ENCODE measurements at regions not wholly inside any gene's neighbourhood (a gene's known extent, or its start where the extent isn't known, plus 50 kb on each side); places are given as distances from the start of the nearest gene placed in this dataset.
"Not testable (repeated sequence)": the region's sequence is repeated elsewhere in the genome, so short reads cannot be mapped to it uniquely, and the experiment has no call there.

- Histone ChIP-seq H3K27me3 (no peaks in the 10 kb centered on the region), H3K27ac (no peak overlapping the region), H3K4me3 (no peak overlapping the region), H3K4me1 (no peaks in the 10 kb centered on the region), H3K36me3 (no peaks in the 10 kb centered on the region), H3K9me3 (no peaks in the 10 kb centered on the region)
- no peak for TF ChIP-seq CTCF (IDR thresholded peaks at IDR 0.05)
- no peak for DNase-seq (ENCODE audit: low spot score)
Observed at GRCh38 chr13:37473035-37473434, 125.5 kb downstream of the POSTN start.

- not testable (repeated sequence) for H3K9me3 ChIP-seq, H3K27me3 ChIP-seq
Observed at GRCh38 chr13:37472266-37472665, 126.3 kb downstream of the POSTN start.

GRCh38 chr13:37460166-37460565 is 138.4 kb downstream of the POSTN start:
- Histone ChIP-seq H3K27ac (no peak overlapping the region), H3K9me3 (no peaks in the 10 kb centered on the region), H3K27me3 (no peaks in the 10 kb centered on the region), H3K4me3 (no peak overlapping the region), H3K4me1 (no peaks in the 10 kb centered on the region), H3K36me3 (no peaks in the 10 kb centered on the region)
- TF ChIP-seq CTCF (IDR thresholded peaks at IDR 0.05) = no peak
- no peak for DNase-seq (ENCODE audit: low spot score)

More at GRCh38 chr13:37472266-37472665, 126.3 kb downstream of the POSTN start:
- H3K36me3 ChIP-seq; H3K4me3 ChIP-seq; H3K4me1 ChIP-seq; H3K27ac ChIP-seq; DNase-seq (ENCODE audit: low spot score): not testable (repeated sequence)

- no peaks in the 10 kb centered on the region for H3K36me3 ChIP-seq
- no peak for DNase-seq (ENCODE audit: low spot score)
- H3K4me3 ChIP-seq = no peak overlapping the region
- H3K9me3 ChIP-seq = no peaks in the 10 kb centered on the region
- H3K27me3 ChIP-seq = no peaks in the 10 kb centered on the region
- no peak for TF ChIP-seq CTCF (IDR thresholded peaks at IDR 0.05)
- no peak overlapping the region for H3K27ac ChIP-seq
- H3K4me1 ChIP-seq = no peaks in the 10 kb centered on the region
Observed at GRCh38 chr13:37457612-37458011, 141.0 kb downstream of the POSTN start.

GRCh38 chr13:37456506-37456905 is 142.1 kb downstream of the POSTN start:
- no peaks in the 10 kb centered on the region for H3K36me3 ChIP-seq
- no peak for TF ChIP-seq CTCF (IDR thresholded peaks at IDR 0.05)
- no peaks in the 10 kb centered on the region for H3K27me3 ChIP-seq
- no peak overlapping the region for H3K4me3 ChIP-seq
- no peak for DNase-seq (ENCODE audit: low spot score)
- H3K9me3 ChIP-seq = no peaks in the 10 kb centered on the region
- no peak overlapping the region for H3K27ac ChIP-seq
- H3K4me1 ChIP-seq = no peaks in the 10 kb centered on the region

- Histone ChIP-seq H3K27me3 (no peaks in the 10 kb centered on the region), H3K27ac (no peak overlapping the region), H3K9me3 (no peaks in the 10 kb centered on the region), H3K36me3 (no peaks in the 10 kb centered on the region), H3K4me3 (no peak overlapping the region), H3K4me1 (no peaks in the 10 kb centered on the region)
- DNase-seq (ENCODE audit: low spot score) = no peak
- TF ChIP-seq CTCF (IDR thresholded peaks at IDR 0.05) = no peak
Observed at GRCh38 chr13:37456041-37456440, 142.5 kb downstream of the POSTN start.

Data from right atrium auricular region (tissue), 2 donors.